GM19372 (cell line): ENCODE measurements at regions not wholly inside any gene's neighbourhood (a gene's known extent, or its start where the extent isn't known, plus 50 kb on each side); places are given as distances from the start of the nearest gene placed in this dataset.
"Not testable (repeated sequence)": the region's sequence is repeated elsewhere in the genome, so short reads cannot be mapped to it uniquely, and the experiment has no call there.

Experiments used
- ATAC-seq: cut with Tn5 transposase; IDR thresholded peaks from one replicate; pipeline ENCODE4 v1.9.1; 2021; ENCODE audit warnings: mild to moderate bottlenecking, low read depth, moderate library complexity; ENCODE audit not compliant: unreplicated experiment

DNA sequence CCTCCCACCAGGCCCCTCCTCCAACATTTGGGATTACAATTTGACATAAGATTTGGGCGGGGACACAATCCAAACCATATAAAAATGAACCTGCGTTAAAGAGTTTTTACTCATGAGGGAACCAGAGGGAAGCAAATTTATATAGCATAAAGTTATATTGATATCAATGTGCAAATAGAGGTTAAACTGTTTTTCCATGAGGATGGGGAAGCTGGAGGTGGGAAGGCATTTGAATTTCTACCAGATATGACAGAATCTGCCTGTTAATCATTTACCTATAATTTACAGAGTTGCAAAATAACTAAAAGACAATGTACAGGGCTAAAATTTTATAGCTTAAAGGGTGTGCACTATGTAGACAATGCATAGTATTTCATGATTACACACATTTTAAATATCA is 322.0 kb upstream of the FKBP1C start:
- no peak for ATAC-seq

DNA sequence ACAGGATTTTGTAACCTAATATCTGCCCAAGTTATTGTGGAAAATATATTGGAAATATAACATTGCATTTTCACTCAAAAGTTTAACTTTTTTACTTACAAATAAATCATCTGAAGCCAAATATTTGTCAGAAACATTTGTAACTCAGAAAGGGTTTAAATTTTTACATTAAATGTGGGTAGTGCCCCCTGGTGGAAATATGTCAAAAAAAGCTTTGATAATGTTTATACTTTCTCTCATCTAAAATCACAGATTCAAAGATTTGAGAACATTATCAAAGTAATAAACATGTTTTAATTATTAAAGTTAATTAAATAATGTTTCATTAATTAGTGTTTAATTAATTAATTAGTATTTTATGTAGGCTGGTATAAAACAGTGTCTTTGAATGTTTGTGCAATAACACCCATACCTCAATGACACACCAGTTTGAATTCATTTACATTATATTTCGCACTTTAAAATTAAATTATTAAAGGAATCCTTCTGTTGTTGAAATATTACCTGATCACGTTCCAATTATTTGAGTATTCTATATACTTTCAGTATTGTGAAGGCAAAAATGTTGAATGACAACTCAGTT is 320.1 kb upstream of the FKBP1C start:
- no peak for ATAC-seq

DNA sequence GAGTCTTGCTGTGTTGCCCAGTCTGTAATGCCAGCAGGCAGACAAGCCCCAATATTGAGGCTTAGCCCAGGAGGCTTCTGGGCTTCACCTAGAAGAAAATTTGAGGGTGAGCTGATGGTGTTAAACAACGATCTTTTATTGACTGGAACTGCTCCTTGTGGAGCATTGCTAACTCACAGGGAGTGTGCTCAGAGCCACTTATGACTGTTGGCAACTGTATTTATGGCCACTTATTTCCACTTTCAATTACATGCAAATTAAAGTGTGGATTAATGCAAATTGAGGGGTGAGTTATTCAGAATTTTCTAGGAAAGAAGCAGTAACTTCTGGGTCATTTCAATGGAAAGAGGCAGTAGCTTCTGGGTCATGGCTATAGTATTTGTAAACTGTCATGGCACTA is 317.2 kb upstream of the FKBP1C start:
- no peak for ATAC-seq

DNA sequence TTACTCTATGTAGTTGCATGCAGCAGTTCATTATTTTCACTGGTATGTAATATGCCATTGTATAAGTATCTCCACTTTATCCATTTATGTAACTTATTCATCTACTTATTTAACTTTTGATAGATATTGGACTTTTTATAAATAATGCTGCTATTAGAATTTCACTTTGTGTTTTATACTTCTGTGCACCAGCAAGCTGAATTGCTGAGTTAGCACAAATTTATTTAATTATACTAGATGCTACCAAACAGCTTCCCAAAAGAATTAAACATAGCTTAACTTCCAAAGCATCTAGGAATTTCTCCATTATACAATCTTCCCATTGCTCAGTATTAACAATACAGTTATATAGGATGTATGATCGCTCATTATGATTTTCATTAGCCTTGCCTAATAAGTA is 308.0 kb upstream of the FKBP1C start:
- ATAC-seq, result no peak

DNA sequence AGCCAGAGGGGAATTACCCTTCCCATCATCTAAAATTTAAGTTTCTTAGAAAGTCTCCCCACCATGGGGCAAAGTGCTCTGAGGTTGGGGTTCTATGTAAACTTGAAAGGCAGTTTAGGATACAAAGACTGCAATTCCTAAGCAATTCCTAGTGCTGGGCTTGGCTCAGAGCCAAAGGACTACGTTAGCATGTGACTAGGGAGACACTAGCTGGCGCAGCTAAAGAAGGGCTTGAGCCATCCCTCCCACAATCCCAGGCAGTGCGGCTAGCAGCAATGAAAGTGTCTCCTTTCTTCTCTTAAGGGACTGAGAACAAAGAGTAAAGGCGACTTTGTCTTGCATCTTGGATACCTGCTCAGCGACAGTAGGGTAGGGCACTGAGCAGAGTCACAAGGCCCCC is 306.6 kb upstream of the FKBP1C start:
- ATAC-seq, result no peak

DNA sequence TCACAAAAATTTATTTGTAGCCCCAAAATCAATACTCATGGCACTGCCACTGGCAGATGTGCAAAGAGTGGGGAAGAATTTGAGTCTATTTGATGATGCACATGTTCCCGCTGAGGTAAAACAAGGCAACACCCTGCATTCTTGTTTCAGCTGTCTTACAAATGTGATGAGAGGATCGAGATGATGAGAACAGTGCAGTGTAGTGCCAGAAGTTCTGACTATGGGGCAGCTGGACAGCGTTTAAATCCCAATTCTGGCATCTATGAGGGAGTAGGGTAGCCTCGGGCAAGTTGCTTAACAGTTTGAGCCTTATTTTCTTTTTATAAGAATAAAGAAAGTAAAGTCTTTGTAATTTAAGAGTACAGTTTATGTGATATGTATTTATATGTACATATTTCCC is 296.7 kb upstream of the FKBP1C start:
- ATAC-seq, result no peak

DNA sequence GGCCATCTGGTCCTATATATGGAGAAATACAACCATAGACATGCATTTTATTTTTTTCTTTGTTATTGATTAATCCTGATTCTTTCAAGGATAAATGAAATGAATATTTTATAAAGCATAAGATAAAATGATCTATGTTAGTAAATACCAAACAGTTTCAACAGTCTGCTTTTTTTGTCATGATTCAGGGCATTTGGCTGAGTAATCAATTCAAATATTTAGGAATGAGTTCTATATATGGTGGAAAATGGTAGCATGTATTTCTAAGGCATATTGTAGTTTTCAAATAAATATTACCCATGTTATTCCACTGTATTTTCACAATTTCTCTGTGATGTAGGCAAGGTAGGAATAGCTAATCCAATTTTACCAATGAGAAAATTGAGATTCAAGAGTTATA is 287.5 kb upstream of the FKBP1C start:
- no peak for ATAC-seq

DNA sequence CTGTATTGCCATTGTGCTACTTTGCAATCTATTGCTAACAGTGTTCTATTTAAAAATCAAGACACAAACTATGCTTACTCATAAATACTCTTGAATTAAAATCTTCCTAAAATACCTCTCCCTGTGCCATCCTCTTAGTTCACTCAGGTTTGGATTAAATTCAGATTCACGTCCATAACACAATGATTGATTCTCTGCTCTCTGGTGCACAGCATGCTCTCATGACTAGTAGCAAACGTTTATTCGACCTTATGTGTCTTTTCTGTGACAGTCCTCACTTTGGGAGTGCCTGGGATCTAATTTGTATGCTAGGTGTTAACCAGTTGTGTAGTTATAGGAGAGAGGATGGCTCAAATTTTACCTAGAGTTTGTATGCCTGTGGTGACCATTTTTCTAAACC is 270.4 kb upstream of the FKBP1C start:
- no peak for ATAC-seq

DNA sequence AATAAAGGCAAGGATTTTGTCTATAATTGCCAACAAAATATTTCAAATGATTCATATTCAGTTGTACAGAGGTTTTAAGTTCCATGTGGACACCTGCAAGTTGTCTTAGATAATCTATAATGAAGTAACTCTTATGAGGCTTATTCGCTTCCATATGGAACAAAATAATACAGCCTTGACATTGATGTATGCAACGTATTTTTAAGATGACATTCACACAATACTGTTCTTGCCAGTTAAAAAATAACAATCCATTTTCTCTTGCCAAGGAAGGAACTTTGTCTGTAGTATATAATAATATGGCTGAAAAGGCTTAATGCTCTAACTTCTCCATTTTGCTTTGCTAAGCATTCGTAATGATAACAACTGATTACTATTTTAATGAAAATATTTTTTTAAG is 269.3 kb upstream of the FKBP1C start:
- ATAC-seq, result no peak

DNA sequence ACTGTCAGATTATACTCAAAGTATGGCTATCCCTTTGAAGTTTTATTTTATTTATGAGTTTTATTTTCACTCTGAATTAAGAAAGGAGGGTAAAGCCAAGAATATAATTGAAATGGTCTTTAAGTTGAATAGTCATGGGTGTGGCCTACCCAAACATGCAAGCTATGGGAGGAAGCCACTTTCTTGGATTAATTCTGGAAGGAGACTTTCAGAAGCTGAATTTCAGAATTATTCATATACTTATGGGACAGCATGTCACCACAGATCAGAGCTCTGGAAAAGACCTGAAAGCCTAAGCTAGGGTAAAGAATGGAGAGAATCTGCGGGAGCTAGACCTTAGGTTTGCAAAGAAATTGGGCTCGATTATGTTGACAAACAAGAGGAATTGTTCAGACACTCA is 242.4 kb upstream of the FKBP1C start:
- no peak for ATAC-seq

DNA sequence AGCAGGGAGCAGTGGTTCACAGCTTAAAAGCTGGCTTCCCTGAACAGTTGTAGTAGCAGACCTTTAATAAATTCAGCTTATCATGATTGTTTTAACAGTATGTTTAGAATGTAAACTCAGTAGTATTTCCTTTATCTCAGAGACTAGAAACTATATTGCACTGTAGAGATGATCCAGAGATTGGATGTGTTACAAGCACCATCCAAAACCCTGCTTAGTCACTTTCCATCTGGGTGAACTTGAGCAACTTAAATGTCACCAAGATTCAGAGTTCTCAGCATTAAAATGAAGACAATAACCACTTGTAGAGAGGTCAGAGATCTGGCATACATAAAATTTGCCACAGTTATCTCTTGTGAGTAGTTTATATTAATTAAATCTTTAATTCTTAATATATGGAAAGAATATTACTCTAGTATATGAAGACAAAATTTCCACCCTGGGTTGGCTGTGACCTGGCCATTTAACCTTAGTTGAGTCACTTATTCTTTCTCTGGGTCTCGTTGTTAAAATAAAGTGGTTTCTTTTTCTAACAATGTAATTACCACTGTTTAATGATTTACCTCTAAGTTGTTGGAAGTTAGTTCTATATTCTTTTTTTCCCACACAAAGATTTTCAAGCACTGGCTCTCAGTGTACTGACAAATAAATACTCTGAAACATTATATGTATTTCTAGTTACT is 239.2 kb upstream of the FKBP1C start:
- ATAC-seq, result no peak

DNA sequence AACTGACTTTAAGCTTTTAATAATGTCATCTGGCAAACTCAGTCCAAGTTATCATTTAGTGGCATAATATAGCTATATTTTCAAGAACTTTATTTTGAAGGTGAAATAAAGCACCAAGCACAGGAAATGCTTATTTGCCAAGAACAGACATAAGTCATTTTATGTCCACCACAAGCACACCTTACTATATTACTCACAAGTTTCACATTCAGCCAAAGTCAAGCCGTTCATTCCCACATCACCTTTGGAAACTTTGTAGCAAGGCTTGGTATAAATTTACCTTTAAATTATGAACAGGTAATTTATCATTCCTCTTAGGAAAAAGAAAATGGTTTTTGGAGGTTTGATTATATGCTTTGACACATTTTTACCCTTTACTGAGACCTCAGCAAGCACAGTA is 236.8 kb upstream of the FKBP1C start:
- peak; percentile 51 for ATAC-seq

DNA sequence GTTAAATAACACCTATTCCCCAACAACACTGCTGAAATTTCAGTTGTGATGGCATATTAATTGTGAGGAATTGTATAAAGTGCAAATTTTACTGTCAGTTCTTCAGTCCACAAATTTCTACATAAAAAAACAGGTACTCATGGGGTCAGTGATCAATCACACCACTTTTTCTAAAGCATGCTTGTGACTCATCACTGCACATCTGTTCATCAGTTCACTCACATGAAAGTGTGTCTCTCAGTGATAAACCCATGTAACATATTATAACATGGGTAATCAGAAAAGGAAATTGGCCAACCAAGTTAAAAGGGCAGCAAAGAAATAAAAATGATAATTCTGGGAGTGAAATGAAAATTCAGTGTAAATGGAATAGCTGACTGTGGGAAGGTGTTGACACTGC is 234.7 kb upstream of the FKBP1C start:
- no peak for ATAC-seq

DNA sequence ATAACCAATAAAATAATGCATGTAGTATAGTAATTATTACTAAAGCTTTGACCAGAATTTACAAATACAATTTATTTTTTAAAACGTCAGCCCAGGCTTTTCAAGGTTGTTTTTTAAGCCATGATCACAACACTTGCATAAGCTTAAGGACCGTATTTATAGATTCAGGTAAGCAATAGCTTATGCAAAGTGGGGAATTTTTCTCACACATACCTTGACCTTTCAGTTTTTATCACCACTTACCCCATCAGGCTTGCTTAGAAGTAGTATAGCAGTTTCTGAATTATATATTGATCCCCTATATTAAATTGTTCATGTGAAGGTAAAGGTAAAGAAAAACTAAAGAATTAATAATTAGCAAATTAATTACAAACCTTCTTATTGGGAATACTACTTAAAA is 232.3 kb upstream of the FKBP1C start:
- no peak for ATAC-seq

DNA sequence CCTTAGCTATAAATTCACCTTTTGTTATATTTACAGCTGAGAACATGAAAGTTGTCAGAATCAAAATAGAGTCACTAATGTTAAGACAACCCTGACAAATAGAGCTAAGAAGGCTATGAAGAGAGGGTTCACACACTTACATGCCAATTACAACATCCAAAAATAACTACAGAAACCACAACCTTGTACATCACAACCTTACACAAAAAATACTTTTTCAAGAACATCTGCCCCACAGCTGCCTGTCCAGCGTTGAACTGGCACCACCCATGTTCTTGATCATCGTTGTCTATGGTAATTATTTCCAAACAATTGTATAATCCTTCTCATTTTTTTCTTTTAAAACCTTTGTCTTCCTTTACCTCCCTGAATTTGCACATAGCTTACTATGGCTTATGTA is 231.2 kb upstream of the FKBP1C start:
- ATAC-seq, result no peak

DNA sequence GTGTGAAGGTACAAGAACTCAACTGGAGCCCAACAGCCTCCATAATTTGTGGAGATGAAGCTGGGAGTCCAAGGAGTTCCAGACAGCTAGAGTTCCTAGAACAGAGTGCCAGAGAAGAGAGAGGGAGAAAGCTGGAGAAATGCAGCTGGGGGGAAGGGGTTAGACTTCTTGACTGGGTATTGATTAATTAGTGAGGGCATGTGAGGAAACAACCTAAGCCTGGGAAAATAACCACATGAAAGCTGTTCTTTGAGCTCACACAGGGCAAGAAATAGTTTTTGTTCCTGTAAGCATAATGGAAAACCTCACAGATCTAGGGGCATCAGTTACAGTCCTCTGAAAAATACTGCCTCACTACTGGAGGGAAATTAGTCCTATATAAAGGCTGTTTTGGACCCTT is 230.5 kb upstream of the FKBP1C start:
- ATAC-seq, result no peak

DNA sequence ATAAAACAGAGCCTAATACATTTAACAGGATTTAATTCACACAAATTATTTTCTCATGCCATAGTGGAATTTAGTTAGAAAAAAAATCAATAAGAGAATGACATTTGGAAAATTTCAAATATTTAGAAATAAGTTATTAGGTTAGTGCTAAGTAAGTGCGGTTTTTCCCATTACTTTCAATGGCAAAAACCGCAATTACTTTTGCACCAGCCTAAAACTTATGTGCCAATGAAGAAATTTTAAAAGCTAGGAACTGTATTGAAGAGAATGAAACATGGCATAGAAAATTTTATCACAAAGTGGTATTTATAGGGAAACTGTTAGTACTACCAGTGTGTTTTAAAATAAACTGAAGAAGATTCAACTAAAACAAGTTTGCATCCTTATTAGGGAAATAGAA is 228.3 kb upstream of the FKBP1C start:
- ATAC-seq, result no peak

DNA sequence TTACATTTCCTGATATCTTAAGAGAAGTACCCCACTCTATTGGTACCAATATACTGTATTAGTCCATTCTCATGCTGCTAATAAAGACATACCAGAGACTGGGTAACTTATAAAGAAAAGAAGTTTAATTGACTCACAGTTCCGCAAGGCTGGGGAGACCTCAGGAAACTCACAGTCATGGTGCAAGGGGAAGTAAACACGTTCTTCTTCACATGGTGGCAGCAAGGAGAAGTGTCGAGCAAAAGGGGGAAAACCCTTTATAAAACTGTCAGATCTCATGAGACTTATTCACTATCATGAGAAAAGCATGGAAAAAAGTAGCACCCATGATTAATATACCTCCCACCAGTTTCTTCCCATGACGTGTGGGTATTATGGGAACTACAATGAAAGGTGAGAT is 219.6 kb upstream of the FKBP1C start:
- not testable (repeated sequence) for ATAC-seq

DNA sequence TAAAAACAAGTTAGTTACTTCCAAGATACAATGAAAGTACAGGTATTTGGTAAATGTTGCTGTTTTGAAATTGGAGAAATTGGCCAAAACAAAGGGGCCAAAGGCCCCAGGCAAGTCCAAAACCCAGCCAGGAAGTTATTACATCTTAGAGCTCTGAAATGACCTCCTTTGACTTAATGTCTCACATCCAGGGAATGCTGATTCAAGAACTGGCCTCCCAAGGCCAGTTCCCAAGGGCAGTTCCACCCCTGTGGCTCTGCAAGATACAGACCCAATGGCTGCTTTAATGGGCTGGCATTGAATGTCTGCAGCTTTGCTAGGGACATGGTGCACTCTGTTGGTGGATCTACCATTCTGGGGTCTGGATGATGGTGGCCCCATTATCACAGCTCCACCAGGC is 217.3 kb upstream of the FKBP1C start:
- no peak for ATAC-seq

DNA sequence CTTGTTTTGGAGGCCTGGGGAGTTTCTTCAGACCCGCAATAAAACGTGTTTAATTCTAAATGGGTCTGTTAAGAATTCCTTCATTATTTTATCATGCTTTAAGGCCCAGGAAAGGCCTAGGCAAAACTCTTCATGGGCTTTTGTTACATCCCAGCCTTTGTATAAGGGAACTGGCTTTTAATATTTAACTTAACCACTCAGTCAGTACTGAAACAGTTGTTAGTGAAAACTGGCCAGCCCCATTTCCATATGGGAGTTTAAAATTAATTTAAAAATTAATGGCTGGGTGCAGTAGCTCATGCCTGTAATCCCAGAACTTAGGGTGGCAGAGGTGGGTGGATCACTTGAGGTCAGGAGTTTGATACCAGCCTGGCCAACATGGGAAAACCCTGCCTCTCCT is 213.2 kb upstream of the FKBP1C start:
- ATAC-seq, result no peak

DNA sequence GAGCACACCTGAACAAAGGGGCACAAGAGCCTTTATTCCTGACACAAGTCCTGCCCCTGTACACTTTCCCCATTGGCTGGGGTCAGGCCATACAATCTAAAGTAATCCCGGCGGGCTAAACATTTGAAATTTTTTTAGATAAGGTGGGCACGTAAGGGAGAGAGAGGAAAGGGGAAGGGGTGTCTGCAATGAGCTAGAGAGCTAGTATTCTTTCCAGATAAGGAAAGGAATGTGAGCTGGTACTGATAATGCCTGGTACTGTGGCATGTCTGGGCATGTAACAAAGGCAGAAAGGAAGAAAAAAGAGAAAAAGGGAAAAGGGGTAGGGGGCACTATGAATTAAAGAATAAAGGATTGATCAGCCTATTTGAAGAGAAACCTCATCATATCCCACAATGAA is 212.0 kb upstream of the FKBP1C start:
- not testable (repeated sequence) for ATAC-seq

DNA sequence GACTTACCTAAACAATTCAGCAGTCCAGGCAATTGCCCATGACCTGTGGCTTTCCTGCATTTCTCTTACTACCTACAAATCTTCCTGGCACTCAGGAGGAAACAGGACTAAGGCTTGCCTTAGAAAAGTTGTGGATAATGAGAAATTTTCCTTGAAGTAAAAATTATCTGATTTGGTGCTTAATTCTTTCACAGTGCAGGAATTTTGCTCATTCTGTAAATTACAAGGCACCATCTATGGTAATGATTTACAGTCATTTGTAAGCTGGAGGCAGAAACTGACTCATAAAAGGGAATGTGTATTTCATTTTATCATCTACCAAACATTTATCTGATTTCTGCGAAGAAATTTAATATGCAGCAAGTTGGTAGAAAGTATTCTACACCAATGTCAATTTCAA is 211.5 kb upstream of the FKBP1C start:
- no peak for ATAC-seq

DNA sequence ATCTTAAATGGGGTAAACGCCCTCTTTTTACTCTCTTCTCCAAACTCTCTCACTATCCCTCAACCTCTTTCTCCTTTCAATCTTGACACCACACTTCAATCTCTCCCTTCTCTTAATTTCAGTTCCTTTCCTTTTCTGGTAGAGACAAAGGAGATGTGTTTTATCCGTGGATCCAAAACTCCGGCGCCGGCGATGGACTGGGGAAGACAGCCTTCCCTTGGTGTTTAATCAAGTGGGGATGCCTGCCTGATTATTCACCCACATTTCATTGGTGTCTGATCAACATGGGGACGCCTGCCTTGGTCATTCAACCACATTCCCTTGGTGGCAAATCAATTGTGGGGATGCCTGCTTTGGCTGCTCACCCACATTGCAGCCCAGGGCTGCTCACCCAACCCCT is 205.3 kb upstream of the FKBP1C start:
- ATAC-seq, result not testable (repeated sequence)
